Gastrocnemius medialis (tissue), 4 donors: ENCODE measurements at regions not wholly inside any gene's neighbourhood (a gene's known extent, or its start where the extent isn't known, plus 50 kb on each side); places are given as distances from the start of the nearest gene placed in this dataset.

Source experiments
- POLR2A ChIP-seq, 2 donors: fragments of 450-650 bp; IDR thresholded peaks; one replicate each; pipeline ENCODE4 v1.6.1; 2017; ENCODE audit warnings: antibody characterized with exemption in 2 of 2, mild to moderate bottlenecking in 2 of 2, moderate library complexity in 2 of 2
- TF ChIP-seq, protein P1 (sequence below), 5 experiments: fragments of 450-650 bp in 3 of 5; fragments of 200-600 bp in 2 of 5; sonication (generic) in 2 of 5; IDR thresholded peaks in 4 of 5; conservative IDR thresholded peaks in 1 of 5; 1 replicate in 4 of 5; 2 replicates in 1 of 5; pipeline ENCODE4 v1.5.1; 2016 to 2019; ENCODE audit warnings: antibody characterized with exemption in 5 of 5, mild to moderate bottlenecking in 3 of 5, moderate library complexity in 3 of 5

DNA sequence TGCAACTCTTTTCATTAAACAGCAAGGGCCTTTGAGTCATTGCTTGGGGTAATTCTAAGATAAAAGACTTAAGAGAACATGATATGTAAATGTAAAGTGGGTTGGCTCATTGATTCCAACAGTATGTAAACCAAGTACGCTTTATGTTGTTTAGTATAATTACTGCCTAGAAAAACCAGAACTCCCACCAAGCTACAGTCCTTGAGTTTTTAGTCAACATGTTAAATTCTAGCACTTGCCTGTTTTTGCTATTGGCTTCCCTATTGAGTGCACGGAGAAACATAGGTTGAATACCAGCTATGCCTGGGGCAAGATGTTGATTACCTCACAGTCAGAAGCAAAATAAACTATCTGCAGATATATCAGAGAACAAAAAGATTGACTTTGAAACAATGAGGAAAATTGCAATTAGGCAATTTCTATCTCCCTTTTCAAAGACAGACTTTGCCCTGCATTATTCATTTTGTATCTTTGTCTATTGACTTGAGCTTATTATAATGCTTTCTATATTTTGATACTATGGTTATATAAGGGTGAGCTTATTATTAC, 179.3 kb downstream of the ZPLD1 start:
- TF ChIP-seq, protein P1, sequence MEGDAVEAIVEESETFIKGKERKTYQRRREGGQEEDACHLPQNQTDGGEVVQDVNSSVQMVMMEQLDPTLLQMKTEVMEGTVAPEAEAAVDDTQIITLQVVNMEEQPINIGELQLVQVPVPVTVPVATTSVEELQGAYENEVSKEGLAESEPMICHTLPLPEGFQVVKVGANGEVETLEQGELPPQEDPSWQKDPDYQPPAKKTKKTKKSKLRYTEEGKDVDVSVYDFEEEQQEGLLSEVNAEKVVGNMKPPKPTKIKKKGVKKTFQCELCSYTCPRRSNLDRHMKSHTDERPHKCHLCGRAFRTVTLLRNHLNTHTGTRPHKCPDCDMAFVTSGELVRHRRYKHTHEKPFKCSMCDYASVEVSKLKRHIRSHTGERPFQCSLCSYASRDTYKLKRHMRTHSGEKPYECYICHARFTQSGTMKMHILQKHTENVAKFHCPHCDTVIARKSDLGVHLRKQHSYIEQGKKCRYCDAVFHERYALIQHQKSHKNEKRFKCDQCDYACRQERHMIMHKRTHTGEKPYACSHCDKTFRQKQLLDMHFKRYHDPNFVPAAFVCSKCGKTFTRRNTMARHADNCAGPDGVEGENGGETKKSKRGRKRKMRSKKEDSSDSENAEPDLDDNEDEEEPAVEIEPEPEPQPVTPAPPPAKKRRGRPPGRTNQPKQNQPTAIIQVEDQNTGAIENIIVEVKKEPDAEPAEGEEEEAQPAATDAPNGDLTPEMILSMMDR (IDR thresholded peaks at IDR 0.05 in 4 of 5, conservative IDR thresholded peaks at IDR 0.05 in 1 of 5), result no peak
- TF ChIP-seq POLR2A (IDR thresholded peaks at IDR 0.05), result no peak
